GM10248 (cell line): ENCODE measurements at regions not wholly inside any gene's neighbourhood (a gene's known extent, or its start where the extent isn't known, plus 50 kb on each side); places are given as distances from the start of the nearest gene placed in this dataset.
"Not testable (repeated sequence)": the region's sequence is repeated elsewhere in the genome, so short reads cannot be mapped to it uniquely, and the experiment has no call there.

Experiments used
- CTCF ChIA-PET: fragments of 300-600 bp; sonication (Branson Sonifier 250); formaldehyde crosslinking; extraction: SDS; loops from one replicate; lab custom pipeline; 2021; ENCODE audit warnings: antibody characterized with exemption; lab: Yijun Ruan, JAX
- POLR2A ChIA-PET: fragments of 350-650 bp; sonication (Branson Sonifier 250); formaldehyde crosslinking; extraction: SDS; loops from one replicate; lab custom pipeline; 2020; ENCODE audit warnings: antibody characterized with exemption; lab: Yijun Ruan, JAX
- DNase-seq: peaks from one replicate; pipeline ENCODE4 v3.0.0; 2012; ENCODE audit errors: extremely low spot score
- CTCF ChIP-seq: IDR thresholded peaks from 2 replicates; pipeline ENCODE4 v1.5.1; 2012; ENCODE audit warnings: mild to moderate bottlenecking, low read depth; ENCODE audit errors: extremely low read depth, missing control alignments, control extremely low read depth

GRCh38 chr11:23781803-23782560, 714.9 kb upstream of the LUZP2 start:
- no peak for DNase-seq
- CTCF ChIA-PET = interaction anchor here (0.8 to 1.5 kb wide), 2 partner anchors 9 to 15 kb away, joined by 3 to 8 read pairs; no protein-coding TSS in a partner anchor
- POLR2A ChIA-PET = no interaction called here

GRCh38 chr11:23786974-23787373, 709.9 kb upstream of the LUZP2 start:
- POLR2A ChIA-PET, CTCF ChIA-PET, DNase-seq: not testable (repeated sequence)

More at GRCh38 chr11:23781803-23782560, 714.9 kb upstream of the LUZP2 start:
- no peak for TF ChIP-seq CTCF

GRCh38 chr11:23789200-23789853, 707.5 kb upstream of the LUZP2 start:
- no peak for DNase-seq
- ChIA-PET CTCF (no interaction called here), POLR2A (no interaction called here)
- no peak for TF ChIP-seq CTCF

GRCh38 chr11:23789938-23790371, 706.9 kb upstream of the LUZP2 start:
- no peak for TF ChIP-seq CTCF
- no peak for DNase-seq
- ChIA-PET CTCF (no interaction called here), POLR2A (no interaction called here)

- CTCF ChIA-PET = no interaction called here
- TF ChIP-seq CTCF = no peak
These were observed 699.0 kb upstream of the LUZP2 start for GRCh38 chr11:23797624-23798419.

GRCh38 chr11:23834306-23834705, 662.5 kb upstream of the LUZP2 start:
- POLR2A ChIA-PET, DNase-seq, CTCF ChIA-PET: not testable (repeated sequence)

More at GRCh38 chr11:23797624-23798419, 699.0 kb upstream of the LUZP2 start:
- DNase-seq = no peak
- POLR2A ChIA-PET = no interaction called here

- no peak for TF ChIP-seq CTCF
- ChIA-PET CTCF (no interaction called here), POLR2A (no interaction called here)
- no peak for DNase-seq
These were observed 659.9 kb upstream of the LUZP2 start for GRCh38 chr11:23836981-23837380.
